Gastroesophageal sphincter (tissue), 3 donors: ENCODE measurements at regions not wholly inside any gene's neighbourhood (a gene's known extent, or its start where the extent isn't known, plus 50 kb on each side); places are given as distances from the start of the nearest gene placed in this dataset.

Experiments used
- POLR2A ChIP-seq, 2 donors: fragments of 450-650 bp; IDR thresholded peaks; one replicate each; pipeline ENCODE4 v1.6.1; 2017; ENCODE audit warnings: antibody characterized with exemption in 2 of 2, mild to moderate bottlenecking in 2 of 2, moderate library complexity in 1 of 2
- POLR2AphosphoS5 ChIP-seq: sonication (generic); formaldehyde crosslinking; IDR thresholded peaks from one replicate; pipeline ENCODE4 v1.6.1; 2017; ENCODE audit warnings: antibody characterized with exemption
- TF ChIP-seq, protein P1 (sequence below), 4 experiments: fragments of 200-600 bp in 2 of 4; fragments of 450-650 bp in 2 of 4; sonication (generic) in 1 of 4; IDR thresholded peaks; one replicate each; pipeline ENCODE4 v1.5.1; 2017 to 2019; ENCODE audit warnings: antibody characterized with exemption in 4 of 4, mild to moderate bottlenecking in 2 of 4, moderate library complexity in 2 of 4

DNA sequence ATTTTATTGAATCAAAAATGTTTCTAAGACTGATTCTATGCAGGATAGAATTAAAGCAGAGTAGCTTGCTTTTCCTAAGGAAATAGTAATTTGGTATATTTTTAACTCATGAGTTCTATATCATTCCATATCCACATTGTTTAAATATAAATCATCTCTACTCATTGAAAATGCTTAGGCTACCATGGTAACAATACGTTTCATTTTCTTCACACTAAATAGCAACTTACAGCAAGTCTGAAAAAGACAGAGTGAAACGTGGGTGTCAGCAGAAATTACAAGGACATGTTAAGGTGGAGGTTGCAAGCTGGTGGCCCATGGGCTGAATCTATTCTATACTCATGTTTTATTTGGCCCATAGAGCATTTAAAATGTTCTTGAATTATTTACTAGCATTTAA is 487.9 kb downstream of the ARHGEF28 start:
- TF ChIP-seq, protein P1, sequence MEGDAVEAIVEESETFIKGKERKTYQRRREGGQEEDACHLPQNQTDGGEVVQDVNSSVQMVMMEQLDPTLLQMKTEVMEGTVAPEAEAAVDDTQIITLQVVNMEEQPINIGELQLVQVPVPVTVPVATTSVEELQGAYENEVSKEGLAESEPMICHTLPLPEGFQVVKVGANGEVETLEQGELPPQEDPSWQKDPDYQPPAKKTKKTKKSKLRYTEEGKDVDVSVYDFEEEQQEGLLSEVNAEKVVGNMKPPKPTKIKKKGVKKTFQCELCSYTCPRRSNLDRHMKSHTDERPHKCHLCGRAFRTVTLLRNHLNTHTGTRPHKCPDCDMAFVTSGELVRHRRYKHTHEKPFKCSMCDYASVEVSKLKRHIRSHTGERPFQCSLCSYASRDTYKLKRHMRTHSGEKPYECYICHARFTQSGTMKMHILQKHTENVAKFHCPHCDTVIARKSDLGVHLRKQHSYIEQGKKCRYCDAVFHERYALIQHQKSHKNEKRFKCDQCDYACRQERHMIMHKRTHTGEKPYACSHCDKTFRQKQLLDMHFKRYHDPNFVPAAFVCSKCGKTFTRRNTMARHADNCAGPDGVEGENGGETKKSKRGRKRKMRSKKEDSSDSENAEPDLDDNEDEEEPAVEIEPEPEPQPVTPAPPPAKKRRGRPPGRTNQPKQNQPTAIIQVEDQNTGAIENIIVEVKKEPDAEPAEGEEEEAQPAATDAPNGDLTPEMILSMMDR (IDR thresholded peaks at IDR 0.05): no peak
- TF ChIP-seq POLR2A (IDR thresholded peaks at IDR 0.05) (no peak), POLR2AphosphoS5 (no peak)
